GM21367 (cell line): ENCODE measurements at regions not wholly inside any gene's neighbourhood (a gene's known extent, or its start where the extent isn't known, plus 50 kb on each side); places are given as distances from the start of the nearest gene placed in this dataset.
"Not testable (repeated sequence)": the region's sequence is repeated elsewhere in the genome, so short reads cannot be mapped to it uniquely, and the experiment has no call there.

Experiments used
- ATAC-seq: cut with Tn5 transposase; IDR thresholded peaks from one replicate; pipeline ENCODE4 v1.9.1; 2021; ENCODE audit not compliant: unreplicated experiment

GRCh38 chr5:20875726-20876125 is 887.7 kb upstream of the CDH18 start:
- not testable (repeated sequence) for ATAC-seq

GRCh38 chr5:20865892-20866291 is 877.9 kb upstream of the CDH18 start:
- ATAC-seq, result not testable (repeated sequence)

GRCh38 chr5:20833081-20833627 is 845.2 kb upstream of the CDH18 start:
- no peak for ATAC-seq

GRCh38 chr5:20832204-20833080 is 844.4 kb upstream of the CDH18 start:
- no peak for ATAC-seq

- ATAC-seq, result not testable (repeated sequence)
These were observed 838.0 kb upstream of the CDH18 start for GRCh38 chr5:20825951-20826350.

GRCh38 chr5:20797216-20797615 is 809.2 kb upstream of the CDH18 start:
- ATAC-seq, result not testable (repeated sequence)

GRCh38 chr5:20784755-20785154 is 796.8 kb upstream of the CDH18 start:
- ATAC-seq, result not testable (repeated sequence)

- ATAC-seq, result not testable (repeated sequence)
These were observed 795.5 kb upstream of the CDH18 start for GRCh38 chr5:20783484-20783883.

- ATAC-seq, result not testable (repeated sequence)
These were observed 783.3 kb upstream of the CDH18 start for GRCh38 chr5:20771338-20771737.

GRCh38 chr5:20765074-20765473 is 777.1 kb upstream of the CDH18 start:
- ATAC-seq, result not testable (repeated sequence)

- ATAC-seq, result not testable (repeated sequence)
These were observed 771.5 kb upstream of the CDH18 start for GRCh38 chr5:20759459-20759858.

- ATAC-seq, result not testable (repeated sequence)
These were observed 764.2 kb upstream of the CDH18 start for GRCh38 chr5:20752179-20752578.

- peak; percentile 73 for ATAC-seq
These were observed 747.7 kb upstream of the CDH18 start for GRCh38 chr5:20735715-20736114.

- ATAC-seq, result not testable (repeated sequence)
These were observed 744.2 kb upstream of the CDH18 start for GRCh38 chr5:20732223-20732622.

- not testable (repeated sequence) for ATAC-seq
These were observed 733.3 kb upstream of the CDH18 start for GRCh38 chr5:20721286-20721685.

- ATAC-seq, result not testable (repeated sequence)
These were observed 723.6 kb upstream of the CDH18 start for GRCh38 chr5:20711520-20712155.

GRCh38 chr5:20707634-20708033 is 719.6 kb upstream of the CDH18 start:
- ATAC-seq, result not testable (repeated sequence)

- ATAC-seq, result no peak
These were observed 706.1 kb upstream of the CDH18 start for GRCh38 chr5:20694121-20694520.

- ATAC-seq, result no peak
These were observed 704.9 kb upstream of the CDH18 start for GRCh38 chr5:20692913-20693312.

- no peak for ATAC-seq
These were observed 695.4 kb upstream of the CDH18 start for GRCh38 chr5:20683241-20683940.

- no peak for ATAC-seq
These were observed 692.8 kb upstream of the CDH18 start for GRCh38 chr5:20680718-20681302.
